Choroid plexus epithelial cell (primary cell): ENCODE measurements at regions not wholly inside any gene's neighbourhood (a gene's known extent, or its start where the extent isn't known, plus 50 kb on each side); places are given as distances from the start of the nearest gene placed in this dataset.
"Not testable (repeated sequence)": the region's sequence is repeated elsewhere in the genome, so short reads cannot be mapped to it uniquely, and the experiment has no call there.

Source experiments
- DNase-seq: peaks from one replicate; pipeline ENCODE4 v3.0.0-alpha.2; 2010; ENCODE audit warnings: low read depth
- H3K4me3 ChIP-seq: 2 replicates; pipeline ENCODE4 v1.5.1; 2011; ENCODE audit warnings: low read depth, mild to moderate bottlenecking, control low read depth, low read length, moderate library complexity
- CTCF ChIP-seq: conservative IDR thresholded peaks from 2 replicates; pipeline ENCODE4 v1.5.1; 2011; ENCODE audit warnings: low read depth, mild to moderate bottlenecking, control low read depth, inconsistent platforms, low read length, moderate library complexity

GRCh38 chr3:161631536-161631935, 134.9 kb downstream of the OTOL1 start:
- TF ChIP-seq CTCF = no peak
- H3K4me3 ChIP-seq = no peak overlapping the region
- no peak for DNase-seq

- TF ChIP-seq CTCF = no peak
- no peak for DNase-seq
- H3K4me3 ChIP-seq = no peak overlapping the region
Observed at GRCh38 chr3:161637559-161637958, 141.0 kb downstream of the OTOL1 start.

- H3K4me3 ChIP-seq, DNase-seq: not testable (repeated sequence)
Observed at GRCh38 chr3:161639095-161639494, 142.5 kb downstream of the OTOL1 start.

- no peak for TF ChIP-seq CTCF
- H3K4me3 ChIP-seq = no peak overlapping the region
- DNase-seq = no peak
Observed at GRCh38 chr3:161640181-161640580, 143.6 kb downstream of the OTOL1 start.

GRCh38 chr3:161641287-161641686, 144.7 kb downstream of the OTOL1 start:
- H3K4me3 ChIP-seq = no peak overlapping the region
- DNase-seq = no peak
- no peak for TF ChIP-seq CTCF

- no peak for DNase-seq
- no peak for TF ChIP-seq CTCF
- no peak overlapping the region for H3K4me3 ChIP-seq
Observed at GRCh38 chr3:161644891-161645635, 148.5 kb downstream of the OTOL1 start.

GRCh38 chr3:161647936-161648470, 151.4 kb downstream of the OTOL1 start:
- DNase-seq = no peak
- no peak for TF ChIP-seq CTCF
- no peak overlapping the region for H3K4me3 ChIP-seq
